GM13976 (cell line): ENCODE measurements at regions not wholly inside any gene's neighbourhood (a gene's known extent, or its start where the extent isn't known, plus 50 kb on each side); places are given as distances from the start of the nearest gene placed in this dataset.

Source experiments
- DNase-seq: peaks from one replicate; pipeline ENCODE4 v3.0.0; 2012; ENCODE audit warnings: low spot score
- in situ Hi-C: fragments of 300-500 bp; cut with MboI; formaldehyde crosslinking; loops from one replicate; pipeline ENCODE4 v1.12.0; 2022; ENCODE audit warnings: low sequenced_read_pairs, mixed read lengths, inconsistent platforms; ENCODE audit not compliant: unreplicated experiment
- TF ChIP-seq, protein P1 (sequence below): IDR thresholded peaks from 2 replicates; pipeline ENCODE4 v1.5.1; 2012; ENCODE audit warnings: borderline replicate concordance, mild to moderate bottlenecking; ENCODE audit not compliant: insufficient read depth; ENCODE audit errors: extremely low read depth, missing control alignments, control extremely low read depth

DNA sequence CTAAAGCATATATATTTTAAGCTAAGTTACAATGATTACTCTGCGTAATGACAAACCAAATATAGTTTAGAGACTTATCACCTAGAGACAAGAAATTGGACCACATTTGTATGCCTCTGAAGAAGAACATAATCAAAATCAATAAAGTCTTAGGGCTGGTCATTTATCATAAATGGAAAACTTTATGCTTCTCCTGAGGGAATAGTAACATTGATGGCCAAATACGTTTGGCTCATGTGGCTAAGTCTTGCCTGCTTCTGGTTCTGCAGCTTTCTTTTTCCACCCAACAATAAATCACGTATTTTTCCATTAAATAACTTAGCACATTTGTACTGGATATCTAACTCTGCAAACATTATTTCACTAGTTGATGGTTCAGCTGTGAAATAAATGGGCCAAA, 458.4 kb downstream of the SLITRK1 start:
- DNase-seq = no peak
- TF ChIP-seq, protein P1, sequence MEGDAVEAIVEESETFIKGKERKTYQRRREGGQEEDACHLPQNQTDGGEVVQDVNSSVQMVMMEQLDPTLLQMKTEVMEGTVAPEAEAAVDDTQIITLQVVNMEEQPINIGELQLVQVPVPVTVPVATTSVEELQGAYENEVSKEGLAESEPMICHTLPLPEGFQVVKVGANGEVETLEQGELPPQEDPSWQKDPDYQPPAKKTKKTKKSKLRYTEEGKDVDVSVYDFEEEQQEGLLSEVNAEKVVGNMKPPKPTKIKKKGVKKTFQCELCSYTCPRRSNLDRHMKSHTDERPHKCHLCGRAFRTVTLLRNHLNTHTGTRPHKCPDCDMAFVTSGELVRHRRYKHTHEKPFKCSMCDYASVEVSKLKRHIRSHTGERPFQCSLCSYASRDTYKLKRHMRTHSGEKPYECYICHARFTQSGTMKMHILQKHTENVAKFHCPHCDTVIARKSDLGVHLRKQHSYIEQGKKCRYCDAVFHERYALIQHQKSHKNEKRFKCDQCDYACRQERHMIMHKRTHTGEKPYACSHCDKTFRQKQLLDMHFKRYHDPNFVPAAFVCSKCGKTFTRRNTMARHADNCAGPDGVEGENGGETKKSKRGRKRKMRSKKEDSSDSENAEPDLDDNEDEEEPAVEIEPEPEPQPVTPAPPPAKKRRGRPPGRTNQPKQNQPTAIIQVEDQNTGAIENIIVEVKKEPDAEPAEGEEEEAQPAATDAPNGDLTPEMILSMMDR = no peak
- in situ Hi-C loops = no loop called here

DNA sequence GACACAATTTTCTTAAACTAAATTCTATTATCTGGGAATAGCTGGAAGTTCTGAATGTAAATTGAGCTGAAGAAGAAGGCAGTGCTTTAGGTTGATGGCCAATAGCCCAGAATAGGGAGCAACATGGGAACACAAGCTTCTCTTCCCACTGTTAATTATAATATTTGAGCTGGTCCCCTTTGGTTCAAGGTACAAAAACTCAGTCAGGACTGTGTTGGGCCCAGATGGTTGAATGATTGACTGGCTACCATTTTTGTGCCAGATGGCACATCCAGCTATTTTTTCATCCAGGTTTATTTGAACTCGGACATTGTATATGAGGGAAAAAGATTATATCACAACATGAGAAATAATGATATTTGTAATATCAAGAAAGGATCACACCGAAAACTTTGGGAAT, 458.9 kb downstream of the SLITRK1 start:
- in situ Hi-C loops = no loop called here
- DNase-seq = no peak
- TF ChIP-seq, protein P1 = no peak

DNA sequence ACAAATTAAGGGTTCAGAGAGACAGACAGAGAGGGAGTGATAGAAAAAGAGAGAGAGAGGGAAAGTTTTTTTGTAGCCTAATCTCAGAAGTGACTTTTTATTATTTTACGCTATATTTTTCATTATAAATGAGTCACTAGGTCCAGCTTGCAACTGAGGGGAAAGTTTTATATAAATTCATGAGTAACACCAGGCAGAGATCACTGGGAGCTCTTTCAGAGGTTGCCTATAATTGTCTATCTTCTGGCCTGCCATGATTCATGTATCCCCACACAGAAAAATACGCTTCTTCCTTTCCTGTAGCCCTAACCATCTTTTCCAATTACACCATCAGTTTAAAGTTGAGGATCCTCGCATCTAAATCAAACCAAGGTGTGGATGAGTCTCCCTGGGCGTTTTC, 467.9 kb downstream of the SLITRK1 start:
- TF ChIP-seq, protein P1 = no peak
- in situ Hi-C loops = no loop called here
- no peak for DNase-seq

DNA sequence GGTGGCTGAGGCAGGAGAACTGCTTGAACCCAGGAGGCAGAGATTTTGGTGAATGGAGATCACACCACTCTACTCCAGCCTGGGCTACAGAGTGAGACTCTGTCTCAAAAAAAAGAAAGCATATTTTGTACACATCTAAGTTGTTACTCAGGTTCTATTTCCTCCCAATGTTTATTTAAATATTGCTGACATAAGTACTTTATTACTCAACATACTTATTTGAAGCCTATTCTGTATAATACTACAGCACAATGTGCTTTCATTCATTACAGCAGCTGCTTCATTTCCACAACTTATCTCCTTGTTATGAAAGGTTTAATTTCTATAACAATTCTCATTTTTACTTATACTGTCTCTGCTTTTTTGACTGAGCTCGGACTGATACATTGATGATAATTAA, 495.7 kb downstream of the SLITRK1 start:
- no peak for DNase-seq
- TF ChIP-seq, protein P1 = no peak
- in situ Hi-C loops = no loop called here

DNA sequence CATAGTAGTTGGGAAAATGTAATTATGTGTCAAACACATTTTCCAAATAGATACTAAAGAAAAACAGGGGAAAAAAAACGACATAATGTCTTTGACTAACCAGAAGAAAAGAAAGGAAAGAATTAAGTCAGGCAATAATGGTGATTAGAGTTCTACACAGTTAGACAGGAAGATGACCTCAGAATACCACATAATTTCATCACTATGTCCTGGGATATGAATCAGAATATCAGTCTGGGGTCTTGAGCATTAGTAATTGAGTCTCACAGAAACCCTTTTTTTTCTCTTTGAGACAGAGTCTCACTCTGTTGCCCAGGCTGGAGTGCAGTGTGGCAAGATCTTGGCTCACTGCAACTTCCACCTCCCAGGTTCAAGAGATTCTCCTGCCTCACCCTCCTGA, 503.4 kb downstream of the SLITRK1 start:
- no peak for DNase-seq
- TF ChIP-seq, protein P1 = no peak
- in situ Hi-C loops = no loop called here

DNA sequence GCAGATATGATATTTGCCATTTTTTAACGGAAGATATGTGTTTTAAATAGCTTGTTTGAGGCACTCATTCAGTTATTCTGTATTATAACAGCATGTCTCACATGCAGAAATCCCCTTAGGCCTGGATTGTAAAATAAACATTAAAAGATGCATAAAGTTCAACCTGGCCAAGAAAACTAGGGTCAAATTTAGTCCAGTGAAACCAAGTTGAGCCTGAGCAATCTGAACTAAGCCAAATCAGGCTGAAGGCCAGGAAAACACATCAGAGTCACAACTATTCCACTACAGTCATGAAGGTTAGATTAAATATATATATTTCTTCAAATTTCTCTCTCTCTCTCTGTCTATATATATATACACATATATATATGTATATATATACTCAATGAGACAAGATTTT, 504.8 kb downstream of the SLITRK1 start:
- DNase-seq = no peak
- TF ChIP-seq, protein P1 = no peak
- in situ Hi-C loops = no loop called here

DNA sequence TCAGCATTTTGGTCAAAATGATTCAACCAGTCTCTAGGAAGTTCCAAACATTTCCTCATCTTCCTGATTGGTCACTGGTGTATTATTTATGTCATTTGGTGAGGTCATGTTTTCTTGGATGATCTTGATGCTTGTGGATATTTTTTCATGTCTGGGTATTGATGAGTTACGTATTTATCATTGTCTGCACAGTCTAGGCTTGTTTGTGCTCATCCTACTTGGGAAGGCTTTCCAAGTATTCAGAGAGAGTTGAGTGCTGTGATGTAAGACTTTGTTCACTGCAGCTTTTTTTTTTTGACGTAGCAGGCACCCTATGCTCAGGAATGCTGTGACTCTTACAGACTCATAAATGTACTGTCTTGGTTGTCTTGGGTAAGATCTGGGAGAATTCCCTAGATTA, 509.5 kb downstream of the SLITRK1 start:
- in situ Hi-C loops = no loop called here
- DNase-seq = no peak

More for the DNA sequence above, 509.5 kb downstream of the SLITRK1 start:
- TF ChIP-seq, protein P1 = no peak
